Thyroid gland (tissue), 4 donors: ENCODE measurements at regions not wholly inside any gene's neighbourhood (a gene's known extent, or its start where the extent isn't known, plus 50 kb on each side); places are given as distances from the start of the nearest gene placed in this dataset.

ENCODE experiments used
- CTCF ChIP-seq, 6 experiments: fragments of 200-600 bp in 3 of 6; fragments of 450-650 bp in 3 of 6; sonication (generic) in 3 of 6; IDR thresholded peaks; one replicate each; pipeline ENCODE4 v1.5.1; 2016 to 2019; ENCODE audit warnings: antibody characterized with exemption in 6 of 6, mild to moderate bottlenecking in 2 of 6, inconsistent platforms in 1 of 6, moderate library complexity in 1 of 6
- POLR2A ChIP-seq, 2 donors: fragments of 450-650 bp; IDR thresholded peaks; one replicate each; pipeline ENCODE4 v1.6.1; 2017; ENCODE audit warnings: antibody characterized with exemption in 2 of 2, mild to moderate bottlenecking in 2 of 2, moderate library complexity in 1 of 2

- no peak for TF ChIP-seq CTCF (IDR thresholded peaks at IDR 0.05)
- TF ChIP-seq POLR2A (IDR thresholded peaks at IDR 0.05), result no peak
Measured at GRCh38 chr16:79895053-79895916, 294.7 kb upstream of the MAF start.
